ENCODE measurements at regions not wholly inside any gene's neighbourhood (a gene's known extent, or its start where the extent isn't known, plus 50 kb on each side); places are given as distances from the start of the nearest gene placed in this dataset.
A peak's percentile ranks its signal among the peaks of the same experiment; 100 is the strongest.

GRCh38 chr4:122050841-122051240, 99.0 kb upstream of the TRPC3 start:
- H3K4me1 Mint-ChIP-seq (ENCODE audit: unreplicated experiment): no peaks in the 10 kb centered on the region
- H3K27me3 Mint-ChIP-seq (ENCODE audit: unreplicated experiment): peaks cover 3% of the 10 kb centered on the region
- TF ChIP-seq CTCF (IDR thresholded peaks at IDR 0.05): no peak
- no peak overlapping the region for H3K27ac Mint-ChIP-seq (ENCODE audit: unreplicated experiment)
- H3K9me3 Mint-ChIP-seq (ENCODE audit: unreplicated experiment): no peaks in the 10 kb centered on the region
- H3K4me3 Mint-ChIP-seq (ENCODE audit: unreplicated experiment): no peak overlapping the region
- no peak for DNase-seq (ENCODE audit: extremely low spot score, unreplicated experiment)
- no peaks in the 10 kb centered on the region for H3K36me3 Mint-ChIP-seq (ENCODE audit: unreplicated experiment)

GRCh38 chr4:122047456-122048425, 95.9 kb upstream of the TRPC3 start:
- Mint-ChIP-seq H3K9me3 (ENCODE audit: unreplicated experiment) (no peaks in the 10 kb centered on the region), H3K4me1 (ENCODE audit: unreplicated experiment) (peaks cover 17% of the 10 kb centered on the region), H3K27ac (ENCODE audit: unreplicated experiment) (no peak overlapping the region), H3K4me3 (ENCODE audit: unreplicated experiment) (no peak overlapping the region), H3K36me3 (ENCODE audit: unreplicated experiment) (no peaks in the 10 kb centered on the region), H3K27me3 (ENCODE audit: unreplicated experiment) (no peaks in the 10 kb centered on the region)
- no peak for DNase-seq (ENCODE audit: extremely low spot score, unreplicated experiment)
- no peak for TF ChIP-seq CTCF (IDR thresholded peaks at IDR 0.05)

- Mint-ChIP-seq H3K27me3 (ENCODE audit: unreplicated experiment) (peaks cover 7% of the 10 kb centered on the region), H3K36me3 (ENCODE audit: unreplicated experiment) (no peaks in the 10 kb centered on the region), H3K4me1 (ENCODE audit: unreplicated experiment) (peaks cover 17% of the 10 kb centered on the region), H3K4me3 (ENCODE audit: unreplicated experiment) (no peak overlapping the region), H3K9me3 (ENCODE audit: unreplicated experiment) (no peaks in the 10 kb centered on the region), H3K27ac (ENCODE audit: unreplicated experiment) (no peak overlapping the region)
- no peak for DNase-seq (ENCODE audit: extremely low spot score, unreplicated experiment)
- no peak for TF ChIP-seq CTCF (IDR thresholded peaks at IDR 0.05)
Measured at GRCh38 chr4:122046255-122046654, 94.4 kb upstream of the TRPC3 start.

GRCh38 chr4:122045533-122045932, 93.7 kb upstream of the TRPC3 start:
- Mint-ChIP-seq H3K27ac (ENCODE audit: unreplicated experiment) (peak overlapping the region; percentile 45), H3K4me1 (ENCODE audit: unreplicated experiment) (peaks cover 17% of the 10 kb centered on the region), H3K27me3 (ENCODE audit: unreplicated experiment) (peaks cover 12% of the 10 kb centered on the region), H3K9me3 (ENCODE audit: unreplicated experiment) (no peaks in the 10 kb centered on the region), H3K36me3 (ENCODE audit: unreplicated experiment) (no peaks in the 10 kb centered on the region), H3K4me3 (ENCODE audit: unreplicated experiment) (no peak overlapping the region)
- no peak for TF ChIP-seq CTCF (IDR thresholded peaks at IDR 0.05)
- peak; percentile 93 for DNase-seq (ENCODE audit: extremely low spot score, unreplicated experiment)

DNA sequence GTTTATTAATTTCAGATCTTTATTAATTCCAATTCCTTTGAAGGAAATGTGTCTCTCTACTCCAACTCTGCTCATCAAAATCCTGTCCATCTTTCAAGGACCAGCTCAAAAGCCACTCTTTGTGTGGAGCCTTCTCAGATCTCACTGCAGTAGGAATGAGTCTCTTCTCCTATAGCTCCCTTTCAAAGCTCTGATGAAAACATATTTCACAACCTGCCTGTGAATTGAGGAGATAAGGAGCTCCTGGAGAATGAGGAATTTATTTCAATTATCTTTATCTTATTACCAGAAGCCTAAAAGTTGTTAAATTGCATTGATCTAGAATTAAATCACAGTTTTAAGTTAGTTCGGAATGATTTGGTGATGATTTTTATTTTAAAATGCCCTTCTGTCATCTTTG, 92.6 kb upstream of the TRPC3 start:
- DNase-seq (ENCODE audit: extremely low spot score, unreplicated experiment): no peak
- H3K27ac Mint-ChIP-seq (ENCODE audit: unreplicated experiment): no peak overlapping the region
- no peak overlapping the region for H3K4me3 Mint-ChIP-seq (ENCODE audit: unreplicated experiment)
- H3K9me3 Mint-ChIP-seq (ENCODE audit: unreplicated experiment): no peaks in the 10 kb centered on the region
- no peaks in the 10 kb centered on the region for H3K36me3 Mint-ChIP-seq (ENCODE audit: unreplicated experiment)
- H3K4me1 Mint-ChIP-seq (ENCODE audit: unreplicated experiment): peaks cover 17% of the 10 kb centered on the region
- peaks cover 14% of the 10 kb centered on the region for H3K27me3 Mint-ChIP-seq (ENCODE audit: unreplicated experiment)
- no peak for TF ChIP-seq CTCF (IDR thresholded peaks at IDR 0.05)

Data from osteocyte (in vitro differentiated cells).